Ishikawa (cell line): ENCODE measurements at regions not wholly inside any gene's neighbourhood (a gene's known extent, or its start where the extent isn't known, plus 50 kb on each side); places are given as distances from the start of the nearest gene placed in this dataset.

Experiments used
- CEBPB ChIP-seq: IDR thresholded peaks from 2 replicates; pipeline ENCODE4 v1.6.1; 2012
- CREB1 ChIP-seq: IDR thresholded peaks from 2 replicates; pipeline ENCODE4 v1.6.1; 2012; ENCODE audit warnings: low read depth
- EGR1 ChIP-seq: IDR thresholded peaks from 2 replicates; pipeline ENCODE4 v1.6.1; 2012
- EP300 ChIP-seq: IDR thresholded peaks from 2 replicates; pipeline ENCODE4 v1.6.1; 2012; ENCODE audit warnings: borderline replicate concordance
- FOXM1 ChIP-seq: IDR thresholded peaks from 2 replicates; pipeline ENCODE4 v1.6.1; 2012; ENCODE audit warnings: low read depth, borderline replicate concordance
- NFIC ChIP-seq: IDR thresholded peaks from 2 replicates; pipeline ENCODE4 v1.6.1; 2012
- RAD21 ChIP-seq: IDR thresholded peaks from 2 replicates; pipeline ENCODE4 v1.6.1; 2012; ENCODE audit warnings: low read depth
- TAF1 ChIP-seq: IDR thresholded peaks from 2 replicates; pipeline ENCODE4 v1.6.1; 2012; ENCODE audit warnings: low read depth, mild to moderate bottlenecking
- TCF12 ChIP-seq: IDR thresholded peaks from 2 replicates; pipeline ENCODE4 v1.6.1; 2012; ENCODE audit warnings: low read depth
- TEAD4 ChIP-seq: IDR thresholded peaks from 2 replicates; pipeline ENCODE4 v1.6.1; 2012
- YY1 ChIP-seq: IDR thresholded peaks from 2 replicates; pipeline ENCODE4 v1.6.1; 2012; ENCODE audit warnings: low read depth
- ZBTB7A ChIP-seq: IDR thresholded peaks from 2 replicates; pipeline ENCODE4 v1.6.1; 2012; ENCODE audit warnings: low read depth
- TF ChIP-seq, protein P1 (sequence below): IDR thresholded peaks from 2 replicates; pipeline ENCODE4 v1.6.1; 2012
- TF ChIP-seq, protein P2 (sequence below): IDR thresholded peaks from 2 replicates; pipeline ENCODE4 v1.6.1; 2012; ENCODE audit warnings: low read depth, mild to moderate bottlenecking
- TF ChIP-seq, protein P3 (sequence below): IDR thresholded peaks from 2 replicates; pipeline ENCODE4 v1.6.1; 2012

DNA sequence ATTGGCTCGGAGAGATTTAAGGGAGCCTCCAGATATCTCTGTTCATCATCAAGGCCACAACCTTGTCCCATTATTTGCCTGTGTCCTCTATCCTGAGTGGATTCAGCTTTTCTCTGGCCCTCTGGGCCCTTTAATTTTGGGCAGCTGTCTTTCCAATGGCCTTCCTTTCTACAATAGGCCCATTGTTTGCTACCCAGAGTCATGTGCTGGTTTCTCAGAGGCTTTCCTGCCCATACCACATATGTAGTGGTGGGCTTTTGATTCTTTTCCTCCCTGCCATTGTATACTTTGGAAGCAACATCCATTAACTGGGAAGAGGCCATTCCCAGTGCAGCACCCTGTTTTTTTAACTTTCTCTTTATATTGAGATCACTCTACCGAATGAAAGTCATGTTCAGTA is 233.9 kb upstream of the SGCD start:
- no peak for TF ChIP-seq RAD21
- TF ChIP-seq TEAD4 = no peak
- TF ChIP-seq, protein P1, sequence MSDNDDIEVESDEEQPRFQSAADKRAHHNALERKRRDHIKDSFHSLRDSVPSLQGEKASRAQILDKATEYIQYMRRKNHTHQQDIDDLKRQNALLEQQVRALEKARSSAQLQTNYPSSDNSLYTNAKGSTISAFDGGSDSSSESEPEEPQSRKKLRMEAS = no peak
- no peak for TF ChIP-seq TAF1
- TF ChIP-seq, protein P2, sequence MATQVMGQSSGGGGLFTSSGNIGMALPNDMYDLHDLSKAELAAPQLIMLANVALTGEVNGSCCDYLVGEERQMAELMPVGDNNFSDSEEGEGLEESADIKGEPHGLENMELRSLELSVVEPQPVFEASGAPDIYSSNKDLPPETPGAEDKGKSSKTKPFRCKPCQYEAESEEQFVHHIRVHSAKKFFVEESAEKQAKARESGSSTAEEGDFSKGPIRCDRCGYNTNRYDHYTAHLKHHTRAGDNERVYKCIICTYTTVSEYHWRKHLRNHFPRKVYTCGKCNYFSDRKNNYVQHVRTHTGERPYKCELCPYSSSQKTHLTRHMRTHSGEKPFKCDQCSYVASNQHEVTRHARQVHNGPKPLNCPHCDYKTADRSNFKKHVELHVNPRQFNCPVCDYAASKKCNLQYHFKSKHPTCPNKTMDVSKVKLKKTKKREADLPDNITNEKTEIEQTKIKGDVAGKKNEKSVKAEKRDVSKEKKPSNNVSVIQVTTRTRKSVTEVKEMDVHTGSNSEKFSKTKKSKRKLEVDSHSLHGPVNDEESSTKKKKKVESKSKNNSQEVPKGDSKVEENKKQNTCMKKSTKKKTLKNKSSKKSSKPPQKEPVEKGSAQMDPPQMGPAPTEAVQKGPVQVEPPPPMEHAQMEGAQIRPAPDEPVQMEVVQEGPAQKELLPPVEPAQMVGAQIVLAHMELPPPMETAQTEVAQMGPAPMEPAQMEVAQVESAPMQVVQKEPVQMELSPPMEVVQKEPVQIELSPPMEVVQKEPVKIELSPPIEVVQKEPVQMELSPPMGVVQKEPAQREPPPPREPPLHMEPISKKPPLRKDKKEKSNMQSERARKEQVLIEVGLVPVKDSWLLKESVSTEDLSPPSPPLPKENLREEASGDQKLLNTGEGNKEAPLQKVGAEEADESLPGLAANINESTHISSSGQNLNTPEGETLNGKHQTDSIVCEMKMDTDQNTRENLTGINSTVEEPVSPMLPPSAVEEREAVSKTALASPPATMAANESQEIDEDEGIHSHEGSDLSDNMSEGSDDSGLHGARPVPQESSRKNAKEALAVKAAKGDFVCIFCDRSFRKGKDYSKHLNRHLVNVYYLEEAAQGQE = no peak
- TF ChIP-seq EGR1 = no peak

DNA sequence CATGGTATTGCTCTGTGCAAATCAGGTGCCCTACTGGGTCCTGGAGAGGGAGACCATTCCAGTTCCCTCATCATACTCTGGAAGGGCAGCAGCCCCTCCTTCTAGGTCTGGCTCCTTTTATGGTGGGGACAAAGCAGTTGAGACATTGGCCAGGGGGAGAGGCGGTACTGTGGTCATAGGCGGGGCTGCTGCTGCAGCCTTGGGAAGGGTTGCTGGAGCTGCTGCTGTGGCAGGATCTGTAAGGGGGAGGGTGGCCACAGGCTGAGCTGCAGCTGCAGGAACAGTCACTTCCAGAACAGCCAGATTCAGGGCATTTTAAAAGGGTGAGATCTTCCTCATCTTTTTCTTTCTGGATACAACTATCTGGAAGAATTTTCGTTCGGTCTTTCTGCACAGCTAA is 233.0 kb upstream of the SGCD start:
- TF ChIP-seq, protein P3, sequence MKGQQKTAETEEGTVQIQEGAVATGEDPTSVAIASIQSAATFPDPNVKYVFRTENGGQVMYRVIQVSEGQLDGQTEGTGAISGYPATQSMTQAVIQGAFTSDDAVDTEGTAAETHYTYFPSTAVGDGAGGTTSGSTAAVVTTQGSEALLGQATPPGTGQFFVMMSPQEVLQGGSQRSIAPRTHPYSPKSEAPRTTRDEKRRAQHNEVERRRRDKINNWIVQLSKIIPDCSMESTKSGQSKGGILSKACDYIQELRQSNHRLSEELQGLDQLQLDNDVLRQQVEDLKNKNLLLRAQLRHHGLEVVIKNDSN = no peak
- TF ChIP-seq CEBPB = no peak
- no peak for TF ChIP-seq TCF12
- TF ChIP-seq, protein P1 = no peak
- TF ChIP-seq FOXM1 = no peak
- no peak for TF ChIP-seq EP300
- no peak for TF ChIP-seq RAD21

DNA sequence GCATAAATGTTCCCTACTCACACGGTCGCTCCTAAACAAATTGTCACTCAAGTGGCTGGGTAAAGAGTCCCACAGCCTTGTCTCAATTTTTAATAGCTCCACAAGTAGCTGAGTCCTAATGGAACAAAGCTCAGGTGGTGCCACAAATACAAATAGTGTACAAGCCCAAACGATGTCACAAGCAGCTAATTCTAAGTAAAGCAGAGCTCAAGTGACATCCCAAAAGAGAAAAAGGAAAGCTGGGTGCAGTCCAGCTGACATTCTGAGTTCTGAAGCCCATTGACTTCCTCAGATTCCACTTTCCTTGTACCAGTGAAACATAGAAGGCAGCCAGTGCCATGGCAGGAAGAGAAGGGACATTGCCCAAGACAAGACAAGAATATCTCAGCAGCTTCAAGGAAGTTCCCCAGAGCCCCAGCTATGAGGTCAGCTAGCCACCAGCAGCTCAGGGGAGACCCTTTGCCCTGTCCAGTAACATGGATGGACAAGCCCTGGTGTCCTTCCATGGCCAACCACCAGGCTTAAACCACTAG is 231.2 kb upstream of the SGCD start:
- TF ChIP-seq EGR1 (no peak), CREB1 (no peak), TCF12 (no peak), EP300 (no peak), CEBPB (no peak), NFIC (no peak), TAF1 (no peak), FOXM1 (no peak), RAD21 (no peak), YY1 (no peak), ZBTB7A (no peak), TEAD4 (no peak)
- TF ChIP-seq, protein P2 = no peak
- TF ChIP-seq, protein P1 = no peak
- TF ChIP-seq, protein P3 = no peak

DNA sequence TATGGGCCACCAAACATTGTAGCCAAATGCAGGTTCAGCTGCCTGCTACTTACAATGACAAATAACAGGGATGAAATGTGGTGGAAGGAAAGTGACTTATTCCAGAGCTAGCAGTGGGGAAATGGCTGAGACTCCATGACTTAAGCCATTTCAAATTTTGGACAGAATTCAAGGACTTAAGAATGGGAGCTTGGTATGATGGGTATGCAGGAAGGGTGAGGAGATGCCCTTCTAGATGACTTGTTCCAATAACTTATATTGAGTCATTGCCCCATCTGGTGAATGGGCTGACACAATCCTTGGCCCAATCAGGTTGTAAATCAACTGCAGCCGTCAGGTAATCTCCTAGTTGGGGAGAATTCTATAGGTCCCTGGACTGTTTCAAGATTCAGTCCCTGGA is 230.7 kb upstream of the SGCD start:
- TF ChIP-seq, protein P1 = no peak
- TF ChIP-seq RAD21 = no peak
- TF ChIP-seq, protein P3 = no peak
- no peak for TF ChIP-seq EP300
- no peak for TF ChIP-seq ZBTB7A
- TF ChIP-seq YY1 = no peak
- no peak for TF ChIP-seq TCF12
- TF ChIP-seq, protein P2 = no peak
- TF ChIP-seq TEAD4 = no peak
- TF ChIP-seq CREB1 = no peak
- TF ChIP-seq CEBPB = no peak
- TF ChIP-seq EGR1 = no peak
- no peak for TF ChIP-seq TAF1
- TF ChIP-seq FOXM1 = no peak
- no peak for TF ChIP-seq NFIC
